Loucy (cell line): ENCODE measurements at regions not wholly inside any gene's neighbourhood (a gene's known extent, or its start where the extent isn't known, plus 50 kb on each side); places are given as distances from the start of the nearest gene placed in this dataset.

ENCODE experiments used
- H2AFZ ChIP-seq: fragments of 200-600 bp; sonication (generic); 2 replicates; pipeline ENCODE4 v1.6.0; 2016; ENCODE audit warnings: antibody characterized with exemption, mild to moderate bottlenecking, low read length, moderate library complexity
- H3F3A ChIP-seq: fragments of 200-600 bp; 2 replicates; pipeline ENCODE4 v1.6.0; 2016; ENCODE audit warnings: antibody characterized with exemption, low read depth, mild to moderate bottlenecking
- H3K27me3 ChIP-seq: fragments of 200-600 bp; sonication (generic); 2 replicates; pipeline ENCODE4 v1.6.1; 2014; ENCODE audit warnings: low read length, mild to moderate bottlenecking; ENCODE audit not compliant: insufficient read depth, poor library complexity, severe bottlenecking
- H3K36me3 ChIP-seq: fragments of 200-600 bp; sonication (generic); 2 replicates; pipeline ENCODE4 v1.6.1; 2016; ENCODE audit warnings: low read length; ENCODE audit not compliant: insufficient read depth
- H3K4me1 ChIP-seq: fragments of 200-600 bp; sonication (generic); 2 replicates; pipeline ENCODE4 v1.5.1; 2014; ENCODE audit warnings: low read length, mild to moderate bottlenecking; ENCODE audit not compliant: insufficient read depth, poor library complexity, severe bottlenecking
- H3K4me2 ChIP-seq: fragments of 200-600 bp; sonication (generic); 2 replicates; pipeline ENCODE4 v1.6.0; 2014; ENCODE audit warnings: antibody characterized with exemption, low read length, low read depth, mild to moderate bottlenecking; ENCODE audit not compliant: poor library complexity, severe bottlenecking
- H3K4me3 ChIP-seq: fragments of 200-600 bp; sonication (generic); 2 replicates; pipeline ENCODE4 v1.5.1; 2014; ENCODE audit warnings: low read length, mild to moderate bottlenecking, mixed read lengths; ENCODE audit not compliant: poor library complexity, severe bottlenecking
- H3K79me2 ChIP-seq: fragments of 200-600 bp; sonication (generic); 2 replicates; pipeline ENCODE4 v1.6.1; 2014; ENCODE audit warnings: low read length; ENCODE audit not compliant: insufficient read depth
- H3K9ac ChIP-seq: fragments of 200-600 bp; sonication (generic); 2 replicates; pipeline ENCODE4 v1.6.0; 2014; ENCODE audit warnings: mild to moderate bottlenecking, low read depth, low read length, moderate library complexity; ENCODE audit not compliant: poor library complexity, severe bottlenecking
- H3K9me2 ChIP-seq: fragments of 200-600 bp; sonication (generic); replicated peaks from 2 replicates; pipeline ENCODE4 v1.6.1; 2016; ENCODE audit warnings: low read depth, low read length, mixed read lengths
- H3K9me3 ChIP-seq: fragments of 200-600 bp; sonication (generic); 2 replicates; pipeline ENCODE4 v1.6.1; 2014; ENCODE audit warnings: mild to moderate bottlenecking, antibody characterized with exemption, low read length, low read depth; ENCODE audit not compliant: insufficient read depth
- H4K20me1 ChIP-seq: fragments of 200-600 bp; sonication (generic); 2 replicates; pipeline ENCODE4 v1.6.0; 2014; ENCODE audit warnings: antibody characterized with exemption, low read length, mild to moderate bottlenecking; ENCODE audit not compliant: insufficient read depth, poor library complexity, severe bottlenecking
- CTCF ChIP-seq: fragments of 200-600 bp; sonication (generic); conservative IDR thresholded peaks from 2 replicates; pipeline ENCODE4 v1.5.1; 2014; ENCODE audit warnings: mild to moderate bottlenecking, antibody characterized with exemption, low read length
- EZH2phosphoT487 ChIP-seq: fragments of 200-600 bp; IDR thresholded peaks from 2 replicates; pipeline ENCODE4 v1.6.1; 2018; ENCODE audit warnings: antibody characterized with exemption, mild to moderate bottlenecking, moderate library complexity, borderline replicate concordance

DNA sequence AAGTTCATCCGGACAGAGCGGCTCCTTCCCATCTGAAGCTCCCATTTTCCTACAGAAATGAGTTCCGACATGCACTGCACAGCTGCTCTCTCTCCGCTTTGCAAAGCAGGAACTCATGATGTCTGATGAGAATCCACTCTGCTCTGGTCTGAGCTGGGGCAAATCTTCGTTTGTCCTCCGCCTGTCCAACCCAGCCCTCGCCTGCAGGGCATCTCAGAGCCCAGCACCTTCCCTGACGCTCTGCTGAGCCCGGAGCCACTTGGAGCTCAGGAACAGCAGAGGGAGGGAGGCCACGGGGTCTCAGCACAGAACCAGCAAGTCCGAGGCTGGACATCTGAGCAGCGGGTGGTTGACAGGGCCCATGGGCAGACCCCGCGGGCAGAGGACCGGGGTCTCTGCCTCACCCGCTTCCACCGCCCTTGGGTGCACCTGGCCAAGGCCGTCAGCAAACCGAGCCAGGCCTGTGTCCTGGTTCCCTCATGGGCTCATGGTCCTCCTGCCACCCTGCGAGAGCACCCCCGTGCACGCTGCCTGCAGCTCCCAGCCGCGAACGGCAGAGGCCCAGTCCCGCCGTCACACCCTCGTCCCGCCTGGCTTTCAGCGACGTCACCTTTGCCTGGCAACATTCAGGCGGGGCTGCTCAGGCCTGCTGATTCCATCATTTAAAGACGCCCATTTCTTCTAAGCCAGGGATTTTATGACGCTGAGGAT is 78.5 kb upstream of the BHLHE23 start:
- H3K79me2 ChIP-seq = no peaks in the 10 kb centered on the region
- no peaks in the 10 kb centered on the region for H4K20me1 ChIP-seq
- no peak overlapping the region for H3K9ac ChIP-seq
- H3F3A ChIP-seq = no peaks in the 10 kb centered on the region
- no peaks in the 10 kb centered on the region for H3K9me2 ChIP-seq
- no peak overlapping the region for H3K4me2 ChIP-seq
- no peak for TF ChIP-seq CTCF
- H3K4me3 ChIP-seq = no peak overlapping the region
- H3K9me3 ChIP-seq = no peaks in the 10 kb centered on the region
- no peaks in the 10 kb centered on the region for H3K36me3 ChIP-seq
- no peaks in the 10 kb centered on the region for H3K4me1 ChIP-seq
- no peak overlapping the region for H2AFZ ChIP-seq
- H3K27me3 ChIP-seq = no peaks in the 10 kb centered on the region

DNA sequence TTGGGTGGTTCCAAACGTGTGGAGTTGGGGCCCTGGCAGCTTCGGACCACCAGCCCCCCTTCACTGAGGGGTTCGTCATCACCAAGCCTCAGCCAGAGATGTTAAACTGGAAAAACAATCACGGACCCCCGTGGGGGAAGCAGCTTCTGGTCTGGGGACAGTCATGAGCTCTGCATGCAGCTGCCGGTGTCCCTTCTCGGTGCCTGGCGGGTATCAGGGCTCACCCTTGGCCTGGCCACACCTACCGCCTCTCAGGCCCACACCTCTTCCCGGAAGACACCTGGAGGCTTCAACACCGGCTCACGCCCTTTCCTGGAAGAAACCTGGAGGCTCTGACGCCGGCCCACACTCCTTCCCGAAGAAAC is 77.8 kb upstream of the BHLHE23 start:
- TF ChIP-seq EZH2phosphoT487 (no peak), CTCF (no peak)
- no peak overlapping the region for H3K9ac ChIP-seq
- H3K27me3 ChIP-seq = no peaks in the 10 kb centered on the region
- H3K79me2 ChIP-seq = no peaks in the 10 kb centered on the region
- H4K20me1 ChIP-seq = no peaks in the 10 kb centered on the region
- no peaks in the 10 kb centered on the region for H3K9me3 ChIP-seq
- no peaks in the 10 kb centered on the region for H3F3A ChIP-seq
- no peaks in the 10 kb centered on the region for H3K36me3 ChIP-seq
- no peak overlapping the region for H2AFZ ChIP-seq
- H3K9me2 ChIP-seq = no peaks in the 10 kb centered on the region
- H3K4me3 ChIP-seq = no peak overlapping the region
- no peaks in the 10 kb centered on the region for H3K4me1 ChIP-seq
- no peak overlapping the region for H3K4me2 ChIP-seq

DNA sequence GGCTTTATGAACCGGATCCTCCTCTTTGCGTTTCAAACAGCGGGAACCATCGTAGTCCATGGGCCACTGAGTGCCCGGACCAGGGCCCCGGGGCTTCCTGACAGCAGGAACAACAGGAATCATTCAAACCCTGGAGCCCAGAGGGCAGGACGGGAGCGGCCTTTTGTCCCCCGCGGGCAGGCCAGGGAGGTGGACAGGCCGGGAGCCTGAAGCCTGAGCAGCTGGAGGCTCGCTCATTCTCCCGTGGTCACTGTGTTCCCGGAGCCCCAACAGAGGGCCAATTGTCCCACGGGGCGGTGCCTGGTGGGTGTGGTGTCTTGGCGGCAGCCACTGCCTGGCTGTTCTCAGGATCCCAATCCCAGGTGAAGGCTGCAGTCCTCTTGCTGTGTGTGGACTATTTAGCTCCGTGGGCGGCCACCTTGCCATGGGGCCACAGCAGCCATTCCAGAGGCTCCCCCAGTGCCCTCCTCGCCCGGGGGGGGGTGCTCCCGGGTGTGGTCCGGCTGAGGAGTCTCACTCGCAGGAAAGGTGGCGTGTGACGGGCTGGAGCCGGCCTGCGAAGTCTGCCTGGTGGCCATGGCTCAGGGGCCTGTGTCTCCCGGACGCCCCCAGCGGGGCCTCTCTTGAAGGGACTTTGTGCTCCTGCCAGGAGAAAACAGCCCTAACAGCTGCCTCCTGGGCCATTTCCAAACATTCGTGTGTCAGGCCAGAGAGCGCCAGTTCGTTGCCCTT is 77.2 kb upstream of the BHLHE23 start:
- H3F3A ChIP-seq = no peaks in the 10 kb centered on the region
- no peaks in the 10 kb centered on the region for H3K27me3 ChIP-seq
- H3K36me3 ChIP-seq = no peaks in the 10 kb centered on the region
- no peaks in the 10 kb centered on the region for H4K20me1 ChIP-seq
- no peak overlapping the region for H2AFZ ChIP-seq
- H3K9me2 ChIP-seq = no peaks in the 10 kb centered on the region
- no peak overlapping the region for H3K4me3 ChIP-seq
- no peak for TF ChIP-seq CTCF
- TF ChIP-seq EZH2phosphoT487 = no peak
- no peaks in the 10 kb centered on the region for H3K79me2 ChIP-seq
- no peaks in the 10 kb centered on the region for H3K4me1 ChIP-seq
- H3K9me3 ChIP-seq = no peaks in the 10 kb centered on the region
- no peak overlapping the region for H3K9ac ChIP-seq
- H3K4me2 ChIP-seq = no peak overlapping the region
